ENCODE measurements at regions not wholly inside any gene's neighbourhood (a gene's known extent, or its start where the extent isn't known, plus 50 kb on each side); places are given as distances from the start of the nearest gene placed in this dataset.

DNA sequence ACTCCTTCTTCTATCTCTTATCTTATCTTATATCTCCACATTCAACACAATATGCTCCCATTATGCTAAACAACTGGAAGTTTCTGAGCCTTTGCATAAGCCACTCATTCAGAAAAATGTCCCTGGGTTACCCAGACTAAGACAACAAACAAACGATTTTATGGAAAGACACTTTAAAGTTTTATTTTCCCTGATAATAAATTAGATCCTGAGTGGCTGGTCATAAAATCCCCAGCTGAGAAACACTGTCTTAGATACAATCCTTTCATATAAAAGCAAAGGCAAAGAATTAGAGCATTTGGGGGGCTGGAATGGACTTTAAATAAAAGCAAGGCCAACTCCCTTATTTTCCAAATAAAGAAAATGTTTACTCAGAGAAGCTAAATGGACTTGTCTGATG lies 322.3 kb downstream of the GBE1 start:
- DNase-seq (ENCODE audit: low spot score): no peak

DNA sequence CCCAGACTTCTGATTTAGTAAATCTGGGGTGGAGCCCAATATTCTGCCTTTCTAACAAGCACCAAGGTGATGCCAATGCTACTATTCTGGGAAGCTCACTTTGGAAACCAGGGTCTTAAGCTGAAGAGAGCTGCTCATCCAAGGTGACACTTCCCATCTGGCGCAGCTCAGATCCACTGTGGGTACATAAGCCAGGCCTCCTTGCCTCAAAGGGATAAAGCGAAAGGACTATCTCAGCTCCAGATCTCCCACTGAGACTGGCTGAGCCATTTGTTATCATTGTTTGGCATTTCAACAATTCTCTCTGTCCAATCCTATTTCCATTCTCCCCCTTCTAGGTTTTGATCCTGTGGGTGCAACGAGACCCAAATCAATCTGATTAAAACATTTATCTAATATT lies 323.8 kb downstream of the GBE1 start:
- DNase-seq (ENCODE audit: low spot score): no peak

DNA sequence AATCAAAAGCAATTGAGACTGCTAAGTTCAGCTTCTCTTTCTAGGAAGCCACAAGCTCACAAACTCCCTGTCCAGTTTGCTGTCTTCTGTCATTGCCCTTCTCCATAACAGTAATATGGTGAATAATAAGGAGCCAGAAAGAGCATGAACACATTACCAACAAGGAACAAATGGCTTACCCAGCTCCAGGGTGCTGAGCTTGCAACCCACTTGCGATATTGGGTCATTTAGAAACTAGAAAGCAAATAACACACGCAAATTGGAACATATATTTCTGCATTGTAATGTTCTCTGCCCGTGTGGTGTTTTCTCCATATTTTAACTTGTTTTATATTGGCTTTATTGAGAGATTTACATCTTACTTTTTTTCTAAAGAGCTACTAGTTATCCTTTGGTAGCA lies 325.3 kb downstream of the GBE1 start:
- DNase-seq (ENCODE audit: low spot score): no peak

DNA sequence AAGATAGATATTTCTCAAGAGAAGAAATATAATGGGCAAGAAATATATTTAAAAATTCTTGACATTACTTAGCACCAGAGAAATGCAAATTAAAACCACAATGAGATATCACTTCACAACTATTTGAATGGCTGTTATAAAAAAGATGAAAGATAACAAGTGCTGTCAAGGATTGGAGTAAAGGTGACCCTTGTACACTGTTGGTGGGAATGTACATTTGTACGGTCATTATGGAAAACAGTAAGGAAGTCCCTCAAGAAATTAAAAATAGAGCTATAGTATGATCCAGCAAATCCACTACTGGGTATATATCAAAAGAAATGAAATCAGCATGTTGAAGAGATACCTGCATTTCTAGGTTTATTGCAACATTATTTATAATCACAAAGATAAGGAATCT lies 326.4 kb downstream of the GBE1 start:
- DNase-seq (ENCODE audit: low spot score): no peak

DNA sequence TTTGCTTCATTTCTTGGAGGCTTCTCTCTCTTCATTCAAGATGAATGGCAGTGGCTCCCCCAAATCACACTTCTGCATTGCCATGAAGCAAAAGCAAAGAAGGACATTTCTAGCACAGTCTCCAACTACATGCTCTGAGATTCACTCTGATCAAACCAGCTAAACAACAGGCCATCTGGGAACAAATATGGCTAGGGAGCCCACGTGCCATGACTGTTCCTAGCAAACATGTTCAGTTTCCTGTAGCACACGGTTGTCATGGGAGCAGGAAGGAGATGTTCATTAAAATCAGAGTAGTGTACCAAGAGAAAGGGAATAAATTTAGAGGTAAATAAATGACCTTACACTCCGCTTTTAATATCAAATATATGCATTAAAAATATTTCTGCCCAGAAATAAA lies 327.3 kb downstream of the GBE1 start:
- DNase-seq (ENCODE audit: low spot score): no peak

DNA sequence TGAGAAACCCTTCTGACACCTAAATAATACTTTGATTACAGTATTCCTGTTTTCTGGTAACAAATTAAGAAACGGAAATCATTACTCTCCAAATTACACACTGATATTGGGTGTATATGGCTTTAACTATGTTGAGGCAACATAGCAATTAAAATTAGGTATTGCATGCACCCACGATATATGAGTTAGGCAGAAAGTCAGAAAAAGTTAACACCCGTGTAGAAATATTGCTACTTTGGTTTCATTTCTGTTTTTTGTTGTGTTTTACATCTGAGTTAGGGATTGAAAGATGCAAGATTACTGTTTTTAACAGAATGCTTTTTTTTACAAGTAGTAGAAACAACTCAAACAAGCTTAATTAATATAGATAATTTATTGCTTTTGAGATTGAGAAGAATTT lies 327.8 kb downstream of the GBE1 start:
- DNase-seq (ENCODE audit: low spot score): no peak

DNA sequence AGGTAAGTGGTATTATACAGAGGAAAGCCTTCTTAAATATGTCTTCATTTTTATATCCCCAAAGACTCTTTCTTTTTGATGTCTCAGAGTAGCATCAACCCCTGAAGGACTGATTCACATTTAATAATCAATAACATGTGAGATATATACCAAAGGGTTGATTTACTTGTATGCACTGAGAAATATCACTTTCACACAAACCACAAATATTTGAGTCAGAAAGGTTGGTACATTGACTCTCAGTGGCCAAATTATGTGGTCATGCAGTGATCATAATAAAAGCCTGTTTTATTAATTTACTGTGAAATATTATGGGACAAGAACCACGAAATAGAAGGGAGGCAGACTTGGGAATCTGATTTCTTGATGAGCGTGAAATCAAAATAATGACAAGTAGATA lies 329.0 kb downstream of the GBE1 start:
- DNase-seq (ENCODE audit: low spot score): no peak

DNA sequence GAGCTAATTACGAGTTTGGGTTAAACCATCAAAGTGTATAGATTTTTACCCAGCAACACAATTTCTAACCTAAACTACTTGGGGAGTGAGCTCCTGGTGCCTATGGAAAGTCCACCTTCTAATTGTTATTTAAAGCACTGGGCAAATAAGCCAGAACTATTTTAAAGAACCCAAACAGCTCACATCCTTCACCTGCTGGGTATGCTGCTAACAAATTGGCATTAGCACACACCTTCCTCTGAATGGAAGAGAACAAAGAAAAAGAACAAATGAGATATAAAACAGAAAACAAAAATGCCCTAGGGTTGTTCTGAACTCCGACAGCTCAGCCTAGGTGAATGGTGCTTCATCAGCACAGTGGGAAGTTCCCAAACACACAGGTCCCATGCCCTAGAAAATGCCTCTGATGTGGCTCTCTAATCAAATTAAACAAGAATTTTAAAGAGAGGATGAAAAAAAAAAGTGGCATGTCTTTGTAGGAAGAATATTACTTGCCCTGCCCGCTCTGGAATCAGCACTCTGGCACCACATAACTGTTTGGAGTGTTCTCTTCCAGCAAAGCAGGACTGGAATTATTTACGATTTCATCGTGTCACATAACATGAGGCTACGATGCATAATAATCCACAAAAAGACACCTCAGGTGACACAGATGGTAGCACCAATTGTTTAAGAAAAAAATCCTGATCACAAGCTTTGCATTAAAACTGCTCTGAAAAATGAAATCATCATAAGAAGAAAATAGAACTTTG lies 334.4 kb downstream of the GBE1 start:
- DNase-seq (ENCODE audit: low spot score): no peak

DNA sequence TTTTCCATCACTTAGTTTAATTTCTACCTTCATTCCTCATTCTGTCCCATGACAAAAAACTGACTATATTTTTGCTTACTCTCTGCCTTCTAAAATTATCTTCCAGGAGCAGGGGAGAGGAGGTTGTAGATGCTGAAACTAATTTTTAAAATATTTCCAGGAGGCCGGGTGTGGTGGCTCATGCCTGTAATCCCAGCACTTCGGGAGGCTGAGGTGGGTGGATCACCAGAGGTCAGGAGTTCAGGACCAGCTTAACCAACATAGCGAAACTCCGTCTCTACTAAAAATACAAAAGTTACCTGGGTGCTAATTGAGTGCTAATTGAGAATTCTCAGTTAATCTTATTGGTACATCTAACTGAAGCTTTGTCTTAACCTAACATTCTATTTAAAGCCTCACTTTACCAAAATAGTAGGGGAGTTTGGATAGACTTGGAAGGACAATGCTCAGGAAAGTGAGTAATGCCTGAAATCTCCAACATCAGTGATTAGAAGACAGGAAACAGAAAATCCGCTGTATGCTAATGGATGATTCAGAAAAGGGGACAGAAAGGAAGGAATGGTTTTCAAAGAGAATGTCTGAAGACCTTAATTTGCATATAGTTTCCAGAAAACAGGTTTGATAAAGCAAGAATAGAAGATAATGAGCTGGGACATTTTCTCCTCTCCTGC lies 336.1 kb downstream of the GBE1 start:
- DNase-seq (ENCODE audit: low spot score): no peak

DNA sequence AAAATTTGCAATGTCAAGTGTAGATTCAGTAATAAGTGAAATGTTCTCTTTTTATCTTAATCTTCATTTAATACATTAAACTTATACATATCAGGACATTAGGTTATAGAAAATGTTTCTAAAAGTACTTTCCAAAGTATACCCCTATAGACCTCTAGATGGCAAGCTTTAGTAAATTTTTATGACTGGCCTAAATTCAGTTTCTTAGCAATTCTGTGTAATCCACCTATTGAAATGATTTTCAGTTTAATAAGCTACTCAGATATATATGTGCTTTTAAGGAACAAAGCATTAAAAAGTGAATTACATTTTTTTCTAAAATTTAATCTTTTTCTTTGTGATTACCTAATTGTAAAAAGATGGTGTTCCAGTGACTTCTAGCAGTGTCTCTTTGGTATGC lies 342.2 kb downstream of the GBE1 start:
- no peak for DNase-seq (ENCODE audit: low spot score)

DNA sequence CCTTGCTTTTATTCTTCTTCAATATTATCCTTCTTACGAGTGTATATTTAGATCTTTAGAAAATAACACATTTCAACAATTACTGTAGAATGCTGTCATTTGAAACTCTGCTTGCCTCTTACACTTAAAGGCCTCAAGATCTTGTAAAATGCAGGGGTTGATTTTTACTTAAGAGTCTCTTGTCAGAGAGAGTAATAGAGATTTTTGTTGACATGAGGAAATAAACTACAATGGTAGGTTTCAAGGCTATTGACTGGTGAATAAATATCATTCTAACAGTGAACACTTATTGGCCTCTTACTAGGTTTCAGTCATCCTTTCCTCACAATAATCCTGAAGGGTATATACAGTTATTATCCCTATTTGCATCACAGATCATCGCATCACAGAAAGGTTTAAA lies 344.6 kb downstream of the GBE1 start:
- DNase-seq (ENCODE audit: low spot score): no peak

DNA sequence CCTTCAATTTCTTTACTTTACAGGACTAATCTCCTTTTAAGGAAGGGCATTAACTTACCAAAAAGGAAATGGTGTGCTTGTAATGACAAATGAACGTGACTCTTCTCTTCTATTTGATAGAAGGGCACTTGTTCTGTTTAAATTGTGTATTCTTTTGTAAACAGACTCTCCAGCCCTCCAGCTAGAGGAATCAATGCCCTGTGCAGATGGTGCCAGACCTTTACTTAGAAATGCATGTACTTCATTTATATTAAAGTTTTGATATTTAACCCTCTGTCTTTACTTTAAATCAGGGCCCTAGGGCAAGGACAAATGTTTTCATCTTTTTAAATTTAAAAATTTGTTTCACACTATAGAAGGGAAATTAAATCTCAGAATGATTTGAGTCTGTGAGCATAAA lies 355.1 kb downstream of the GBE1 start:
- no peak for DNase-seq (ENCODE audit: low spot score)

DNA sequence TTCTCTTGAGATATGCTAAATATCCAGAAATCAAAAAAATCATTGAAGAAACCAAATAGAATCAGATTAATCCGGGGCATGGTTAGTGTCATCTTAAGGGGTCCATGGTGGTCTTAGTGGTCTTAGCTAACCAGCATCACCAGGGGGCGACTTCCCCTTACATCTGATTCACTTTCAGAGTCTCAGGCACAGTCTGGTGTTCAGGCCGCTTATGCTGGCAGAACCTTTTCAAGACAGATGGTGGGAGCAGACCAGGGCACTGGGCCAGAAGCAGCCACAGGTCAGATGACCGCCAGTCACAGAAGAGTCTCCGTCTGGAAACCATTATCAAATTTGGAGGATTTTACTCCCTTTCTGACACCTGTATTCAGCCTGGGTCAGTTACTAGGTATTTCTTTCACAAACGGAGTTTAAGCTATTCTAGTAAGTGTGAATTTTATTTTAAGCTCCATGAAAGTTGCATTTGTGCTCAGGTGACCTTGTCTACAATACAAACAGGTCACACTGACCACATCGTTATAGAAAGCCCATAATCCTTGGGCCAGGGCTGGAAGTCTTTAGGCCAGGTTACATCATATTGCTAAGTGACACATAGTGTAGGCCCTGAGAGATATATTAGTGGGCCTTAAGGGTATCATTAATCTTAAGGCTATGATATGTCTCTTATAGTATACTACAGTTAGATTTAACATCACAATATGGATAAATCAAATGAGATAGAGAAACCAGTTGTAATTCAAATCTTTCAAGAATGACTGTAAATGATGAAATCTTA lies 365.5 kb downstream of the GBE1 start:
- DNase-seq (ENCODE audit: low spot score): no peak

DNA sequence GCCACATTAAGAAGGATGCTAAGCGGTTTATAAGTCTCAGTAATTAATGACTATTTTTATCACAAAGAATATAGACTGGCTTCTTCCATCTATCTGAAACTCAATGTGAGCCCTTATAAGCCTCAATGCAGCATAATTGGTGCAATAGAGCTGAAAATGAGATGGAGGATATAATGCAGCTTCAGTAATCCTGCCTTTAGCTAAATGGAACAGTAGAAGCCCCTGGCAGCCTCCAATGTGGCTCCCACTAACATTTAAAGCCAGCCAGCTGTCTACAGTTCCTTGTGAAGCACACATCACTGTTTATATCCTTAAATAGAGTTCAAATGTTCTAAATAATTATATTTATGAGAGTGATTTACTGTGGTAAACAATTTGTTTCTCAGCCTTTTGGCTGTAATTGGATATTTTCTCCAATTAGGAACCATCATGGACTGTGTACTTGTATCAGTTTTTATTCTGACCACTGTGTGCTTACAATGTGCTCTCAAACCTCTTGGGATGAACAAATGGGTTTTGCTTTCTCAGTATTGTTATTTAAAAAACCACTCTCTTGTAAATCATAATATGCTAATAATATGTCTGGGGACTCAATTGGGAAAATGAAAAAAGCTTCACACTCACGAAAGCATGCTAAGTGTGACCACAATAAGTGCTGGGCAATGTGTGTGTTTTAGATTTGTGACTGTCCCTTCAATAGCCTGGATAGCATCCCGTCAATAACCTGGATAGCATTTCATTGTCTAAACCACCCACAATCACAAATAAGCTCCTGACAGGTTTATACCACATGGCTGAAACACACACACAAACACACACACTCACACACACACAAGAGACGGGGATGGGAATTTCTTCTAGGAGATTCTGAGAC lies 366.6 kb downstream of the GBE1 start:
- no peak for DNase-seq (ENCODE audit: low spot score)

DNA sequence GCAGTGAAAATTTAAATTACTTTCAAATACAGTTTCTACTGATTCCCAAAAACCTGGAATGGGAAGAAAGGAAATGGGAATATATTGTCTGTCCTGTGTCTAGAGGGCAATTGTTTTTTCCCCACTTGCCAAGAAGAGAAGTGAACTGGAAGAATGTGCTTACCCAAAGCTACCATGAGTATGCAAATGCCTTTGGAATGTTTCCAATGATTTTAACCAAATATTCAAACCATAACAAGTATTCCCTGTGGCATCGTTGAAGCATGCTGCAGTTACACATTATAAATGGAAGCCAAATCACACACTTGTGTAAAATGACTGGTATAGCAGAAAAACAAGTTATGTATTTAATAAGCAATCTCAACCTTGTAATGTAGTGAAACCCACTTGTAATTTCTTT lies 368.2 kb downstream of the GBE1 start:
- no peak for DNase-seq (ENCODE audit: low spot score)

DNA sequence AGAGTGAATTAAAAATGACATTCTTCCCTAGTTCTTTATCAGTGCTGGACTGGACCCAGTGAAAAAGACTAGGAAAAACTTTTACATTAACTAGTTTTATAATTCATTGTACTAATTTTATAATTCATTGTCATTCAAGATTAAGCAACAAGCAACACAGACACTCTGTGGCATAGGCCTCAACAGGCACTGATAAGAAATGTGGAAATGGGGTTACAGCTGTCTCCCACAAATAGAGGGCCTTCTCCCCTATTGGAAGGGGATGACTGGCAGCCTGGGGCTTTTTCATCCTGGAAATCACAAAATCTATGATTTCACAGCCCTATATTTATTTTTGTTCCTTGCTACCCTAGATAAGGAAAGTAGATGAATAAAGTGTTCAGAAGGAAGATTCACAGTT lies 370.6 kb downstream of the GBE1 start:
- DNase-seq (ENCODE audit: low spot score): no peak

DNA sequence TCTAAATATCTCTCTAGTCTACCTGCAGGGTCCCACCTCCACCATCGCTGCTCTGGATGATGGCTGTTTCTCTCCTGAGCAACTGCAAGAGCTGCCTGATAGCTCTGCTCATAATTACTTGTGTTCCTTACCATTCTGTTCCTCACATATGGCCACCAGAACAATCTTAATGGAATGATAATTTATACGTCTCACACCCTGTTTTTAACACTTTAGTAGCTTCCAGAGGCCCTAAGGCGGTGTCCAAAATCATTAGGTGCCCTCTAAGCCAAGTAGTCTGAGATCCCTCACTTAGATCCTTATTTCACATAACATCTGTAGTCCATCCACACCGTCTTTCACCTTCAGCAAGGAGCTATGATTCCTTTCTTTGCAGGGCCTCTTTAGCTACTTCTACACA lies 373.3 kb downstream of the GBE1 start:
- DNase-seq (ENCODE audit: low spot score): no peak

DNA sequence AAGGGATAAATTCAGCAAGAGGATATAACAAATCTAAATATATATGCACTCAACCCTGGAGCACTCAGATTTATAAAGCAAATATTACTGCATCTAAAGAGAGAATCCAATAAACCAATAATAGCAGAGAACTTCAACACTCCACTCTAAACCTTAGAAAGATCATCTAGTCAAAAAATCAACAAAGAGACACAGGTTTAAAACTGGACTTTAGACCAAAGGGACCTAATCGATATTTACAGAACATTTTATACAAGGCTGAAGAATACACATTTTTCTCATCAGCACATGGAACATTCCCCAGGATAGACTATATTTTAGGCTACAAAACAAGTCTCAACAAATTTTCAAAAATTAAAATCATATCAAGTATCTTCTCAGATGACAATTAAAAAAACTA lies 379.0 kb downstream of the GBE1 start:
- no peak for DNase-seq (ENCODE audit: low spot score)

DNA sequence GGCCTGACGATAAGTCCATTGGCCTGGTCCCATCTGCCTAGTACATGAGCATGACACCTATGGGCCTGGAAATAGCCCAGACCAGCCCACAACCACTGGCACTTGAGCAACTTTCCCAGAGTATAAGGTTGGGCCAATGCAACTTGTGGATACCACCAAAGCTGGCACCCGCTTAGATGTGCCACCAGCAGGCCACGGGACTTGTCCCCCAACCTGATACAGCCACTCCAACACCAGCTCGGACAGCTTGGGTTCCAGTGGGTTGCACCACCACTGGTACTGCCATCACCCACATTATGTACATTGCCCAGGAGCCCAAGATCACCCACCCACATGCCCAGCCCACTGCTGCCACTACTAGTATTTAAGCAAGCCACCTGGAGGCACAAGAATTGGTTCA lies 381.2 kb downstream of the GBE1 start:
- no peak for DNase-seq (ENCODE audit: low spot score)

DNA sequence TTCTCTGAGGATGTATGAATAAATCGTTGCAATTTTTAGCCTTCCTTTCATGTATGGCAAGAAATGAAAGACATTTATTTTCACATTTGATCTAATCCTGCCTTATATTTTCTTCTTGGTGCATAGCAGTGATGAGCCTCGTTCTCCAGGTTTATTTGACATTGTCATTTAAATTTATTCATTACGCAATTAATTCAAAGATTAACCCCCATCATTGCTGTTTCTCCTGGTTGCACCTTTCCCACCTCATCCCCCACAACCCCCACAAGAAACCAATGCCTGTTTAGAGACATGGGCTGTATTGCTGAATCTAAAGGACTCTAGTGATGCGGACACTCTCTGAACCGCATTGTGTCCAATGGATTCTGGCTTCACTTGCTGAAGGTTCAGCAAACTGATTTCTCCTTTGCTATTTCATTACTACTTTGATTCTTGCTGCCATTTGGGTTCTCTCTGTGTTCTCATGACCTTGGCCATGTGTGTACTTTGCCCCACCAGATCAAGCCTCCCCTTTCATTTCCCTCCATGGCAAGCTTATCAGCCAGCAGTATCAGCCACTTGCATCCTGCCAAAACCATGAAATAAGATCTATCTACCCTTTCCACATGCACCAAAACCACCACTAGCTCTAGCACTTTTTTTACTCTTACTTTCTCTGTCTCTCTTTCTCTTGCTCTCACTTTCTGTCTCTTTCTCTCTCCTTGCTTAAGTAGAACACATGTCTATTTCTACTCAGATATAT lies 382.7 kb downstream of the GBE1 start:
- no peak for DNase-seq (ENCODE audit: low spot score)

DNA sequence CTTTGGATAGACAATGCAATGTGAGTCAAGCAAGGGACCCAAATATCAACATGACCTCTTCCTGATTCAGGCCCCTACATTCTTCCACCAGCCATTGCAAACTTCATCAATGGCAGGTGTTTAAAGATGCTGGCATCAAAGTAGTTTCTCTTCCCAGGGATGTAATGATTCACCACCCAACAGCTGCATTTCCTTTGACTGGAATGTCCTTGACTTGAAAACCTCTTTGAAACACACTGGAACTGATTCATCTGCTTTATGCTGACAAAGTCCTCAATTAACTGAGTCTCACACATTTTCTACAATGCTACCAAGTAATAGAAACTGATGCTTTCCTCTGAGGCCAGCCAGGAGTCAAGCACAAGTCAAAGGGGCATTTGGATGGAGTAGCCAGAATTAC lies 385.5 kb downstream of the GBE1 start:
- DNase-seq (ENCODE audit: low spot score): no peak

All from HT-29 (cell line).